Hematopoietic multipotent progenitor cell treated with erythropoietin and hydrocortisone succinate and interleukin-3 and kit ligand, for 6 days (in vitro differentiated cells): ENCODE measurements at regions not wholly inside any gene's neighbourhood (a gene's known extent, or its start where the extent isn't known, plus 50 kb on each side); places are given as distances from the start of the nearest gene placed in this dataset.

Experiments used
- DNase-seq: peaks from one replicate; pipeline ENCODE4 v3.0.0-alpha.2; 2015

- no peak for DNase-seq
Measured at GRCh38 chr2:150417278-150417677, 70.2 kb downstream of the RND3 start.

GRCh38 chr2:150415022-150415421, 72.4 kb downstream of the RND3 start:
- no peak for DNase-seq

GRCh38 chr2:150413910-150414309, 73.6 kb downstream of the RND3 start:
- DNase-seq, result no peak

- no peak for DNase-seq
Measured at GRCh38 chr2:150413366-150413765, 74.1 kb downstream of the RND3 start.

- no peak for DNase-seq
Measured at GRCh38 chr2:150410809-150411208, 76.7 kb downstream of the RND3 start.

GRCh38 chr2:150409196-150409595, 78.3 kb downstream of the RND3 start:
- no peak for DNase-seq

GRCh38 chr2:150404147-150404546, 83.3 kb downstream of the RND3 start:
- no peak for DNase-seq

- no peak for DNase-seq
Measured at GRCh38 chr2:150403457-150403856, 84.0 kb downstream of the RND3 start.

- no peak for DNase-seq
Measured at GRCh38 chr2:150402953-150403352, 84.5 kb downstream of the RND3 start.

- DNase-seq, result no peak
Measured at GRCh38 chr2:150400849-150401248, 86.6 kb downstream of the RND3 start.

GRCh38 chr2:150392614-150393013, 94.9 kb downstream of the RND3 start:
- no peak for DNase-seq

GRCh38 chr2:150391779-150392178, 95.7 kb downstream of the RND3 start:
- DNase-seq, result no peak

- DNase-seq, result no peak
Measured at GRCh38 chr2:150389447-150389846, 98.0 kb downstream of the RND3 start.

- no peak for DNase-seq
Measured at GRCh38 chr2:150388289-150388625, 99.2 kb downstream of the RND3 start.

GRCh38 chr2:150387586-150388288, 99.7 kb downstream of the RND3 start:
- DNase-seq, result no peak

- no peak for DNase-seq
Measured at GRCh38 chr2:150385211-150385610, 102.3 kb downstream of the RND3 start.

GRCh38 chr2:150383587-150383986, 103.9 kb downstream of the RND3 start:
- DNase-seq, result no peak

GRCh38 chr2:150379166-150379565, 108.3 kb downstream of the RND3 start:
- DNase-seq, result no peak

- DNase-seq, result no peak
Measured at GRCh38 chr2:150378686-150379085, 108.8 kb downstream of the RND3 start.

GRCh38 chr2:150376553-150377335, 110.7 kb downstream of the RND3 start:
- no peak for DNase-seq

GRCh38 chr2:150375333-150375732, 112.1 kb downstream of the RND3 start:
- no peak for DNase-seq

GRCh38 chr2:150374492-150374891, 113.0 kb downstream of the RND3 start:
- DNase-seq, result no peak

- no peak for DNase-seq
Measured at GRCh38 chr2:150373374-150373773, 114.1 kb downstream of the RND3 start.

GRCh38 chr2:150371044-150371818, 116.2 kb downstream of the RND3 start:
- DNase-seq, result no peak
